KMS-11 (cell line): ENCODE measurements at regions not wholly inside any gene's neighbourhood (a gene's known extent, or its start where the extent isn't known, plus 50 kb on each side); places are given as distances from the start of the nearest gene placed in this dataset.

Source experiments
- H2AFZ ChIP-seq: fragments of 200-600 bp; sonication (generic); 2 replicates; pipeline ENCODE4 v1.6.1; 2016; ENCODE audit warnings: antibody characterized with exemption, mixed run types, low read depth
- H3K27ac ChIP-seq: fragments of 200-600 bp; sonication (generic); 2 replicates; pipeline ENCODE4 v1.6.1; 2016; ENCODE audit warnings: mild to moderate bottlenecking, mixed run types
- H3K27me3 ChIP-seq: fragments of 200-600 bp; sonication (generic); 2 replicates; pipeline ENCODE4 v1.6.1; 2017; ENCODE audit warnings: mild to moderate bottlenecking, low read depth, mixed run types, moderate library complexity; ENCODE audit not compliant: insufficient read depth
- H3K36me3 ChIP-seq: fragments of 200-600 bp; sonication (generic); 2 replicates; pipeline ENCODE4 v1.6.1; 2017; ENCODE audit warnings: mild to moderate bottlenecking, mixed run types; ENCODE audit not compliant: insufficient read depth
- H3K4me1 ChIP-seq: fragments of 200-600 bp; sonication (generic); 2 replicates; pipeline ENCODE4 v1.6.1; 2016; ENCODE audit warnings: mild to moderate bottlenecking, low read depth, mixed run types; ENCODE audit not compliant: poor library complexity, severe bottlenecking
- H3K4me2 ChIP-seq: fragments of 200-600 bp; sonication (generic); 2 replicates; pipeline ENCODE4 v1.7.0; 2016; ENCODE audit warnings: mild to moderate bottlenecking, mixed run types
- H3K4me3 ChIP-seq: fragments of 200-600 bp; sonication (generic); IDR thresholded peaks from 2 replicates; pipeline ENCODE4 v1.6.1; 2017; ENCODE audit warnings: low read depth, low read length, mixed read lengths; ENCODE audit not compliant: insufficient read depth
- H3K79me2 ChIP-seq: fragments of 200-600 bp; sonication (generic); 2 replicates; pipeline ENCODE4 v1.6.1; 2016; ENCODE audit warnings: low read depth, mixed run types; ENCODE audit not compliant: insufficient read depth
- H3K9ac ChIP-seq: fragments of 200-600 bp; sonication (generic); 2 replicates; pipeline ENCODE4 v1.6.1; 2016; ENCODE audit warnings: mild to moderate bottlenecking, mixed run types
- H4K20me1 ChIP-seq: fragments of 200-600 bp; sonication (generic); 2 replicates; pipeline ENCODE4 v1.6.1; 2016; ENCODE audit warnings: mild to moderate bottlenecking, mixed run types; ENCODE audit not compliant: insufficient read depth
- TF ChIP-seq, protein P1 (sequence below): fragments of 200-600 bp; sonication (generic); conservative IDR thresholded peaks from 2 replicates; pipeline ENCODE4 v1.6.1; 2017; ENCODE audit warnings: low read depth, mild to moderate bottlenecking, antibody characterized with exemption, low read length, moderate library complexity, mixed read lengths

DNA sequence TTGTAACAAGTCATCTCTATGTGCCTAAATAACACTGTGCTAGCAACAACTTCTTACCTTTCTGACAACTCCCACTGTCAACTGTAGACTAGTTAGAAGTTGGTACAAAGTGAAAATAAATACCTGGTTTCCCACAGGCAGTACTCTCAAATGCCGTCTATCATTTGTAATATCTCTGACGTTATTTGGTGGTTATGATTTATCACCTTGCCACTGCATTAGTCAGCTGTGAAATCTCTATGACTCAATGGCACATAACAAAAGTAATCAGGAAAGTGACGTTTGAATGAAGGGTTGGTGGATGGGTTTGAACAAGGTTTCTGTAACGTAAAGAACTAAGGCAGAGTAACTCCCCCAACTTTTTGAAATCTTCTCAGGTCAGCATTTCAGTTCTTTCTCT is 592.3 kb downstream of the MAT2B start:
- no peaks in the 10 kb centered on the region for H3K4me1 ChIP-seq
- H3K79me2 ChIP-seq = no peaks in the 10 kb centered on the region
- no peaks in the 10 kb centered on the region for H3K27me3 ChIP-seq
- H4K20me1 ChIP-seq = no peaks in the 10 kb centered on the region
- no peak overlapping the region for H2AFZ ChIP-seq
- H3K4me2 ChIP-seq = no peak overlapping the region
- no peak overlapping the region for H3K4me3 ChIP-seq
- no peak overlapping the region for H3K27ac ChIP-seq
- H3K36me3 ChIP-seq = no peaks in the 10 kb centered on the region
- TF ChIP-seq, protein P1, sequence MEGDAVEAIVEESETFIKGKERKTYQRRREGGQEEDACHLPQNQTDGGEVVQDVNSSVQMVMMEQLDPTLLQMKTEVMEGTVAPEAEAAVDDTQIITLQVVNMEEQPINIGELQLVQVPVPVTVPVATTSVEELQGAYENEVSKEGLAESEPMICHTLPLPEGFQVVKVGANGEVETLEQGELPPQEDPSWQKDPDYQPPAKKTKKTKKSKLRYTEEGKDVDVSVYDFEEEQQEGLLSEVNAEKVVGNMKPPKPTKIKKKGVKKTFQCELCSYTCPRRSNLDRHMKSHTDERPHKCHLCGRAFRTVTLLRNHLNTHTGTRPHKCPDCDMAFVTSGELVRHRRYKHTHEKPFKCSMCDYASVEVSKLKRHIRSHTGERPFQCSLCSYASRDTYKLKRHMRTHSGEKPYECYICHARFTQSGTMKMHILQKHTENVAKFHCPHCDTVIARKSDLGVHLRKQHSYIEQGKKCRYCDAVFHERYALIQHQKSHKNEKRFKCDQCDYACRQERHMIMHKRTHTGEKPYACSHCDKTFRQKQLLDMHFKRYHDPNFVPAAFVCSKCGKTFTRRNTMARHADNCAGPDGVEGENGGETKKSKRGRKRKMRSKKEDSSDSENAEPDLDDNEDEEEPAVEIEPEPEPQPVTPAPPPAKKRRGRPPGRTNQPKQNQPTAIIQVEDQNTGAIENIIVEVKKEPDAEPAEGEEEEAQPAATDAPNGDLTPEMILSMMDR = no peak
- H3K9ac ChIP-seq = no peak overlapping the region

DNA sequence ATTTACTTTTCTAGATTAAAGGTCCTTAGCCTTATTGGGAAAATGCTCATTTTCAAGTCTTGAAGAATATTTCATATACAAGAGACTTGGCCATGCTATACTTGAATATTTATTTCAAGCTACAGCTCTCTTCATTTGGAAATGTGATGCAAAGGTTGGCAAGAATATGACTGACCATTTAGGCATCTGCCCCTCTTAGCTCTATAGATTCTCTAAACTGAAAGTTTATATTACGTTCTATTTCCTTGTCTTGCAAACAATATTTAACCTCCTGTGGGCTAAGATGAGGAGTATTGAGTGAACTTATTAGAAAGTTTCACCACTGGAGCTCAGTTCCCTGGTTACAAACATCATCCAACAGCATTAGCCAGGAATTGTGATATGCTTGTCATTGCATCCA is 593.1 kb downstream of the MAT2B start:
- Histone ChIP-seq H4K20me1 (no peaks in the 10 kb centered on the region), H3K4me3 (no peak overlapping the region), H3K27me3 (no peaks in the 10 kb centered on the region), H3K79me2 (no peaks in the 10 kb centered on the region), H3K4me1 (no peaks in the 10 kb centered on the region), H3K27ac (no peak overlapping the region), H3K9ac (no peak overlapping the region), H3K36me3 (no peaks in the 10 kb centered on the region), H3K4me2 (no peak overlapping the region), H2AFZ (no peak overlapping the region)
- TF ChIP-seq, protein P1 = no peak

DNA sequence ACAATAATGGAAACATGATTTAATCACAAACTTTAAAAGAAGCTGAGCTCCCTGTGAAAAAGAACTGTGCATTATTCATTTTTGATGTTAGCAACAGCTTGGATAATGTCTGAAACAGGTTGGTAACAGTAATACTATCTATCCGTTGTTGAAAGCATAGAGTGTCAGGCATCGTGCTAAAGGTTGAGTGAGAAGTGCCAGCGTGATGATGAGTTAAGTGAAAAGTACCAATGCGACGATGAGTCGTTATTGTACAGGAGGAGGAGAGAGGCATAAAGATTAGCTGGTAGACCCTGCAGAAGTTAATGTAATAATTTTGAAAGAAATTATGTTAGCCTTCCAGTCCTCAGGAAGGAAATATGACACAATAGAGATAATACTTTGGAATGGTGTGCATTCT is 593.6 kb downstream of the MAT2B start:
- Histone ChIP-seq H2AFZ (no peak overlapping the region), H3K4me2 (no peak overlapping the region)
- TF ChIP-seq, protein P1 = no peak

DNA sequence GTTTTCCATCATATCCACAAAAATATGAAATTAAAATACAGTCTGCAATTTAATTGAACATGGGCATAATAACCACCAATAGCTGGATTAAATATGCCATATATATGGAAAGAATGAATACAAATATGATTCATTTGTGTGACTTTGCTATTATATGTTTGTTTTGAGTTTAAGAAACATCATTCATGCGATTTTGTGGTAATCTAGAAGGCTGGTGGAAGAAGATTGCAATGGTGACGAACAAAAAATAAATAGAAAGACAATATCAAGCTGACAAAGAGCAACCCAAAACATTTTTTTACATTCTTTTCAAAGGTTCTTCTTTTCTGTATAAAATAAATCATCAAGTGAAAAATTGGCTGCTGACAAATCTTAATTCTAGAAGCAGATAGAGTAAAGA is 610.0 kb downstream of the MAT2B start:
- no peak overlapping the region for H3K4me3 ChIP-seq
- no peak overlapping the region for H3K4me2 ChIP-seq
- H3K27ac ChIP-seq = no peak overlapping the region
- no peak overlapping the region for H2AFZ ChIP-seq
- TF ChIP-seq, protein P1 = no peak
- no peak overlapping the region for H3K9ac ChIP-seq
- H3K36me3 ChIP-seq = no peaks in the 10 kb centered on the region
- no peaks in the 10 kb centered on the region for H3K27me3 ChIP-seq
- H4K20me1 ChIP-seq = no peaks in the 10 kb centered on the region
- H3K4me1 ChIP-seq = no peaks in the 10 kb centered on the region
- no peaks in the 10 kb centered on the region for H3K79me2 ChIP-seq

More for the DNA sequence above, 593.6 kb downstream of the MAT2B start:
- no peak overlapping the region for H3K9ac ChIP-seq
- no peak overlapping the region for H3K27ac ChIP-seq
- no peaks in the 10 kb centered on the region for H3K4me1 ChIP-seq
- no peak overlapping the region for H3K4me3 ChIP-seq
- no peaks in the 10 kb centered on the region for H4K20me1 ChIP-seq
- H3K36me3 ChIP-seq = no peaks in the 10 kb centered on the region
- H3K79me2 ChIP-seq = no peaks in the 10 kb centered on the region
- H3K27me3 ChIP-seq = no peaks in the 10 kb centered on the region
